ENCODE measurements at regions not wholly inside any gene's neighbourhood (a gene's known extent, or its start where the extent isn't known, plus 50 kb on each side); places are given as distances from the start of the nearest gene placed in this dataset.
"Not testable (repeated sequence)": the region's sequence is repeated elsewhere in the genome, so short reads cannot be mapped to it uniquely, and the experiment has no call there.

- CTCF ChIA-PET = no interaction called here
- no peak for TF ChIP-seq CTCF (conservative IDR thresholded peaks at IDR 0.05; ENCODE audit: low read depth)
- POLR2A ChIA-PET (ENCODE audit: low non-redundant PET) = no interaction called here
- DNase-seq (ENCODE audit: low spot score) = no peak
- no peak overlapping the region for H3K27ac ChIP-seq
Observed at GRCh38 chr7:114181280-114181679, 233.3 kb upstream of the FOXP2 start.

GRCh38 chr7:114180556-114181266 is 233.9 kb upstream of the FOXP2 start:
- CTCF ChIA-PET = no interaction called here
- no peak for DNase-seq (ENCODE audit: low spot score)
- TF ChIP-seq CTCF (conservative IDR thresholded peaks at IDR 0.05; ENCODE audit: low read depth) = no peak
- H3K27ac ChIP-seq = no peak overlapping the region
- POLR2A ChIA-PET (ENCODE audit: low non-redundant PET) = no interaction called here

- POLR2A ChIA-PET (ENCODE audit: low non-redundant PET) = no interaction called here
- CTCF ChIA-PET = no interaction called here
- DNase-seq (ENCODE audit: low spot score) = no peak
- no peak for TF ChIP-seq CTCF (conservative IDR thresholded peaks at IDR 0.05; ENCODE audit: low read depth)
- no peak overlapping the region for H3K27ac ChIP-seq
Observed at GRCh38 chr7:114175125-114175524, 239.5 kb upstream of the FOXP2 start.

- POLR2A ChIA-PET (ENCODE audit: low non-redundant PET) = no interaction called here
- no peak for DNase-seq (ENCODE audit: low spot score)
- CTCF ChIA-PET = no interaction called here
- TF ChIP-seq CTCF (conservative IDR thresholded peaks at IDR 0.05; ENCODE audit: low read depth) = no peak
- no peak overlapping the region for H3K27ac ChIP-seq
Observed at GRCh38 chr7:114173170-114173890, 241.3 kb upstream of the FOXP2 start.

GRCh38 chr7:114169389-114169788 is 245.2 kb upstream of the FOXP2 start:
- CTCF ChIA-PET = interaction anchor here (0.5 kb wide), 1 partner anchor 88 kb away, joined by 3 read pairs; no protein-coding TSS in a partner anchor
- H3K27ac ChIP-seq; POLR2A ChIA-PET (ENCODE audit: low non-redundant PET); DNase-seq (ENCODE audit: low spot score): not testable (repeated sequence)

GRCh38 chr7:114160925-114161324 is 242.1 kb upstream of the PPP1R3A start:
- POLR2A ChIA-PET (ENCODE audit: low non-redundant PET) = no interaction called here
- no peak overlapping the region for H3K27ac ChIP-seq
- TF ChIP-seq CTCF (conservative IDR thresholded peaks at IDR 0.05; ENCODE audit: low read depth) = no peak
- no peak for DNase-seq (ENCODE audit: low spot score)
- CTCF ChIA-PET = no interaction called here

GRCh38 chr7:114158854-114159253 is 240.0 kb upstream of the PPP1R3A start:
- ChIA-PET CTCF (no interaction called here), POLR2A (ENCODE audit: low non-redundant PET) (no interaction called here)
- no peak for TF ChIP-seq CTCF (conservative IDR thresholded peaks at IDR 0.05; ENCODE audit: low read depth)
- DNase-seq (ENCODE audit: low spot score) = no peak
- H3K27ac ChIP-seq = no peak overlapping the region

Measured in RWPE1 (cell line).